DOHH2 (cell line): ENCODE measurements at regions not wholly inside any gene's neighbourhood (a gene's known extent, or its start where the extent isn't known, plus 50 kb on each side); places are given as distances from the start of the nearest gene placed in this dataset.

ENCODE experiments used
- EZH2phosphoT487 ChIP-seq: fragments of 200-600 bp; sonication (generic); IDR thresholded peaks from 2 replicates; pipeline ENCODE4 v1.6.1; 2017; ENCODE audit warnings: borderline replicate concordance, mild to moderate bottlenecking, antibody characterized with exemption, low read length, moderate library complexity, mixed read lengths
- TF ChIP-seq, protein P1 (sequence below): fragments of 200-600 bp; sonication (generic); IDR thresholded peaks from one replicate; pipeline ENCODE4 v1.5.1; 2014; ENCODE audit warnings: antibody characterized with exemption, mild to moderate bottlenecking, low read depth, low read length; ENCODE audit not compliant: poor library complexity, severe bottlenecking

DNA sequence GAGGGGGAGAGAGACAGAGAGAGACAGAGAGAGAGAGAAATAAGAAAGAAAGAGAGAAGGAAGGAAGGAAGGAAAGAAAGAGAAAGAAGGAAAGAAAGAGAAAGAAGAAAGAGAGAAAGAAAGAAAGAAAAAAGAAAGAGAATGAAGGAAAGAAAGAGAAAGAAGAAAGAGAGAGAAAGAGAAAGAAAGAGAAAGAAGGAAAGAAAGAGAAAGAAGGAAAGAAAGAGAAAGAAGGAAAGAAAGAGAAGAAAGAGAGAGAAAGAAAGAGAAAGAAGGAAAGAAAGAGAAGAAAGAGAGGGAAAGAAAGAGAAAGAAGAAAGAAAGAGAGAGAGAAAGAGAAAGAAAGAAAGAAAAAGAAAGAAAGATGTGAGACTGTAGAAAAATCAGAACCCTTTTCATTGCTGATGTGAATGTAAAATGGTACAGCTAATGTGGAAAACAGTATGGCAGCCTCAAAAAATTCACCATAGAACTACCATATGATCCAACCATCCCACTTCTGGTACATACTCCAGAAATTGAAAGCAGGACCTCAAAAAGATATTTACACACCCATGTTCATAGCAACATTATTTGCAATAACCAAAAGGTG, 203.4 kb upstream of the POU3F3 start:
- TF ChIP-seq, protein P1, sequence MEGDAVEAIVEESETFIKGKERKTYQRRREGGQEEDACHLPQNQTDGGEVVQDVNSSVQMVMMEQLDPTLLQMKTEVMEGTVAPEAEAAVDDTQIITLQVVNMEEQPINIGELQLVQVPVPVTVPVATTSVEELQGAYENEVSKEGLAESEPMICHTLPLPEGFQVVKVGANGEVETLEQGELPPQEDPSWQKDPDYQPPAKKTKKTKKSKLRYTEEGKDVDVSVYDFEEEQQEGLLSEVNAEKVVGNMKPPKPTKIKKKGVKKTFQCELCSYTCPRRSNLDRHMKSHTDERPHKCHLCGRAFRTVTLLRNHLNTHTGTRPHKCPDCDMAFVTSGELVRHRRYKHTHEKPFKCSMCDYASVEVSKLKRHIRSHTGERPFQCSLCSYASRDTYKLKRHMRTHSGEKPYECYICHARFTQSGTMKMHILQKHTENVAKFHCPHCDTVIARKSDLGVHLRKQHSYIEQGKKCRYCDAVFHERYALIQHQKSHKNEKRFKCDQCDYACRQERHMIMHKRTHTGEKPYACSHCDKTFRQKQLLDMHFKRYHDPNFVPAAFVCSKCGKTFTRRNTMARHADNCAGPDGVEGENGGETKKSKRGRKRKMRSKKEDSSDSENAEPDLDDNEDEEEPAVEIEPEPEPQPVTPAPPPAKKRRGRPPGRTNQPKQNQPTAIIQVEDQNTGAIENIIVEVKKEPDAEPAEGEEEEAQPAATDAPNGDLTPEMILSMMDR, result no peak
- no peak for TF ChIP-seq EZH2phosphoT487
